GM19438 (cell line): ENCODE measurements at regions not wholly inside any gene's neighbourhood (a gene's known extent, or its start where the extent isn't known, plus 50 kb on each side); places are given as distances from the start of the nearest gene placed in this dataset.
"Not testable (repeated sequence)": the region's sequence is repeated elsewhere in the genome, so short reads cannot be mapped to it uniquely, and the experiment has no call there.

Source experiments
- ATAC-seq: cut with Tn5 transposase; IDR thresholded peaks from one replicate; pipeline ENCODE4 v1.9.1; 2021; ENCODE audit warnings: low read depth; ENCODE audit not compliant: unreplicated experiment

GRCh38 chr3:191641789-191642188, 180.8 kb downstream of the PYDC2 start:
- ATAC-seq: no peak

GRCh38 chr3:191644291-191644690, 183.3 kb downstream of the PYDC2 start:
- no peak for ATAC-seq

- no peak for ATAC-seq
Observed at GRCh38 chr3:191646242-191646641, 185.3 kb downstream of the PYDC2 start.

- no peak for ATAC-seq
Observed at GRCh38 chr3:191648787-191649186, 187.8 kb downstream of the PYDC2 start.

GRCh38 chr3:191649626-191650025, 188.7 kb downstream of the PYDC2 start:
- no peak for ATAC-seq

GRCh38 chr3:191658781-191659419, 197.9 kb downstream of the PYDC2 start:
- not testable (repeated sequence) for ATAC-seq

GRCh38 chr3:191662150-191662549, 201.2 kb downstream of the PYDC2 start:
- not testable (repeated sequence) for ATAC-seq

GRCh38 chr3:191680989-191681597, 220.1 kb downstream of the PYDC2 start:
- no peak for ATAC-seq

GRCh38 chr3:191682961-191683360, 222.0 kb downstream of the PYDC2 start:
- ATAC-seq: no peak

- ATAC-seq: no peak
Observed at GRCh38 chr3:191686626-191687025, 225.7 kb downstream of the PYDC2 start.

- ATAC-seq: no peak
Observed at GRCh38 chr3:191688756-191689433, 227.9 kb downstream of the PYDC2 start.

- not testable (repeated sequence) for ATAC-seq
Observed at GRCh38 chr3:191691184-191691583, 230.2 kb downstream of the PYDC2 start.

GRCh38 chr3:191695131-191695814, 234.3 kb downstream of the PYDC2 start:
- ATAC-seq: no peak

GRCh38 chr3:191695815-191696153, 234.8 kb downstream of the PYDC2 start:
- ATAC-seq: no peak

GRCh38 chr3:191696348-191696747, 235.4 kb downstream of the PYDC2 start:
- ATAC-seq: no peak

- no peak for ATAC-seq
Observed at GRCh38 chr3:191699546-191699945, 238.6 kb downstream of the PYDC2 start.

GRCh38 chr3:191702121-191702520, 241.2 kb downstream of the PYDC2 start:
- no peak for ATAC-seq

- no peak for ATAC-seq
Observed at GRCh38 chr3:191707817-191708216, 246.9 kb downstream of the PYDC2 start.

- no peak for ATAC-seq
Observed at GRCh38 chr3:191715585-191715984, 254.6 kb downstream of the PYDC2 start.

GRCh38 chr3:191721390-191721861, 260.5 kb downstream of the PYDC2 start:
- no peak for ATAC-seq

GRCh38 chr3:191721990-191722389, 261.0 kb downstream of the PYDC2 start:
- ATAC-seq: no peak
